ENCODE measurements at regions not wholly inside any gene's neighbourhood (a gene's known extent, or its start where the extent isn't known, plus 50 kb on each side); places are given as distances from the start of the nearest gene placed in this dataset.

DNA sequence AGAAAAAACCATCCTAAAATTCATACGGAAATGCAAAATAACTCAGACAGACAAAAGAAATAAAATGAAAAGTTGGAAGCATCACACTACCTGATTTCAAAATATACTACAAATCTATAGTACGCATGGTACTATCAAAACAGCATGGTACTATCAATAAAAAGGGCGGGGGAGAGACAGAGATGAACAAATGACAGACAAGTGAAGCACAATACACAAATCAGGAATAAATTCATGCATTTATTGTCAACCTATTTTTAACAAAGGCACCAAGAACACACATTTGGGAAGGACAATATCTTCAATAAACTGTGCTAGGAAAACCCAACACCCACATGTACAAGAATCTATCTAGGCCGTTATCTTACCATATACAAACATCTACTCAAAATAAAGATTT is 207.4 kb upstream of the WSB1 start:
- TF ChIP-seq, protein P1, sequence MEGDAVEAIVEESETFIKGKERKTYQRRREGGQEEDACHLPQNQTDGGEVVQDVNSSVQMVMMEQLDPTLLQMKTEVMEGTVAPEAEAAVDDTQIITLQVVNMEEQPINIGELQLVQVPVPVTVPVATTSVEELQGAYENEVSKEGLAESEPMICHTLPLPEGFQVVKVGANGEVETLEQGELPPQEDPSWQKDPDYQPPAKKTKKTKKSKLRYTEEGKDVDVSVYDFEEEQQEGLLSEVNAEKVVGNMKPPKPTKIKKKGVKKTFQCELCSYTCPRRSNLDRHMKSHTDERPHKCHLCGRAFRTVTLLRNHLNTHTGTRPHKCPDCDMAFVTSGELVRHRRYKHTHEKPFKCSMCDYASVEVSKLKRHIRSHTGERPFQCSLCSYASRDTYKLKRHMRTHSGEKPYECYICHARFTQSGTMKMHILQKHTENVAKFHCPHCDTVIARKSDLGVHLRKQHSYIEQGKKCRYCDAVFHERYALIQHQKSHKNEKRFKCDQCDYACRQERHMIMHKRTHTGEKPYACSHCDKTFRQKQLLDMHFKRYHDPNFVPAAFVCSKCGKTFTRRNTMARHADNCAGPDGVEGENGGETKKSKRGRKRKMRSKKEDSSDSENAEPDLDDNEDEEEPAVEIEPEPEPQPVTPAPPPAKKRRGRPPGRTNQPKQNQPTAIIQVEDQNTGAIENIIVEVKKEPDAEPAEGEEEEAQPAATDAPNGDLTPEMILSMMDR (IDR thresholded peaks at IDR 0.05), result no peak
- TF ChIP-seq EZH2 (IDR thresholded peaks at IDR 0.05) (no peak), EZH2phosphoT487 (IDR thresholded peaks at IDR 0.05) (no peak)

Data from neural progenitor cell (in vitro differentiated cells).